ENCODE measurements at regions not wholly inside any gene's neighbourhood (a gene's known extent, or its start where the extent isn't known, plus 50 kb on each side); places are given as distances from the start of the nearest gene placed in this dataset.
A peak's percentile ranks its signal among the peaks of the same experiment; 100 is the strongest.

DNA sequence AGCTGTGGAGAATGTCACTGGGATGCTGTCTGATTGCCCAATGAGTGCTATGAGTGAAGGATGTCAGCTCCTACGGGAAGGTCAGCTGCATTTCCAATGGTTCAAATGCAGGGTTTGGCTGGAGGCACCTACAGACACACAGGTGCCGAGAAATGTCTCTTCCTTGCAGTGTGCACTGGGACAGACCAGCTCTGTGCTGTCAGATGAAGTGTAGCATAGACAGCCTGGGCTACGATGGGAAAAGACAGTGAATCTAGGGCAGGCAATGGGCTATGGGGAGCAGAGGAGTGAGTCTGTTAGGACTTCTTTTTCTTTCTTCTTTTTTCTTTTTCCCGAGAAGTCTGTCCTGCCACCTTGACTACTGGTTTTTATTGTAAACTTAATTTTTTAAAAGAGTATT, 223.1 kb upstream of the EOMES start:
- no peak for DNase-seq

DNA sequence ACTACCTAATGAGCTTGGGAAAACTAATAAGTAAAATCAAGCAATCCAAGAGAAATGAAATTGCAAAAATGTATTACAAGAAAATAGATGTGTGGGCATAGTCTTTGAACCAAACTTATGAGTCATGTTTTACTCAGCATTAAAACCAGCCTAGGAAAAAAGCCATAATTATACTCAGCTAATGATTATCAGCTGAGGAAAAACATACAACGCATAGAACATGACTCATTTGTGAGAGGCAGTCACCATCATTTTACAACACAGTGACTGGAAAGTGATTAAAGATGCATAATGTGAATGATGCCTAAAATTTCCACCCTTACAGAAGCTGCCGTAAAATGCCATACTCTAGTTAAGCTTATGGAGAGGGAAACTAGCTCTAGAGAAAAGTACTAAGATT, 238.0 kb upstream of the EOMES start:
- DNase-seq: no peak

DNA sequence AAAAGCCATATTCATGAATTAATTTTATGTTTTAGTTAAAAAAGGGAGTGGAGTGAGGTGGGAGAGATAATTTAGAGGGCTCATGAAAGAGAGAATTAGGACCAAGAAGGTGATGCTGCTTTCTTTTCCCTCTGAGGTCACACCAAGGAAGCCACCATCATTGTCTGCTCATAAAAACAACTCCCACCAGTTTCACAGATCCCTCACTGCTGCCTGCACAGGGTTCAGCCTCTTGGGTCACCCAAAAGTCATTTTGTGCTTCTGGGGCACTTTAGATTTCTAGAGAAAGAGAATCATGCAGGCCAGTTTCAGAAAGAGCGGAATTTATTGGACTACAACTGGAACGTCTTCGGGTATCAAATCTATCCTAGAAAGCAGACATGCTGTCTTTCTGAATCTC, 241.4 kb upstream of the EOMES start:
- DNase-seq: no peak

DNA sequence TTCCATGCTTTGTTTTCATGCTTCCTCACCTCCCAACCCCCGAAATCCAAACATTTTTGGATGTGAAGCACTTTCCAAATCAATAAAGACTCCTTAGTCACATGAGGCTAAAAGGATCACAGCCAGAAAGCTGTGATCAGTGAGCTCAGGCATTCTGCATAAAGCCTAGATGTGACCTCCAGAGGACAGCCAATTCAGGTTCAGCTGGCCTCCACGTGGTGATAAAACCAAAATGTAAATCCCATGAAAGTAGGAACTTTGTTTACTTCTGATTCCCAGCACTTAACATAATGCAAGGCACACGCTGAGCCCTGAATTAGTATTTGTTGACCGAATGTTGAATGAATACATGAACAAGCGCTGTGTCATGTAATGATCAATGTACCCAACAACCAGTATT, 249.5 kb upstream of the EOMES start:
- DNase-seq: peak; percentile 55

DNA sequence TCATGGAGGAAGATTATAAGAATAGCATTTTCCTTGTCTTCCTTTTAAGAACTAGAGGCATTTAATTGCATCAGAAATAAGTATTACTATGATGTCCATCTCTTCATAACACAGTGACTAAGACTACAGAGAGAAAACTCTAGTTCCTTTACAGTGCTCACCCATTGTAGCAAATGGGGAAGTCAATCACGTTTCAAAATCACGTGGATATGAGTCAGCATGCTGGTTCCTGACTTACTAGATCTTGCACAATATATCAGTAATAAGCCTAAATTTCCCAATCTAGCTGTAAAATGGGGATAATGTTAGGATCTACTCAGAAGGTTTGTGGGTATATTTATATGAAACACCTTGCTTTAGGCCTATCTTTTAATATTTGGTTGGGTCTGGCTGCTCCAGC, 254.8 kb upstream of the EOMES start:
- DNase-seq: no peak

DNA sequence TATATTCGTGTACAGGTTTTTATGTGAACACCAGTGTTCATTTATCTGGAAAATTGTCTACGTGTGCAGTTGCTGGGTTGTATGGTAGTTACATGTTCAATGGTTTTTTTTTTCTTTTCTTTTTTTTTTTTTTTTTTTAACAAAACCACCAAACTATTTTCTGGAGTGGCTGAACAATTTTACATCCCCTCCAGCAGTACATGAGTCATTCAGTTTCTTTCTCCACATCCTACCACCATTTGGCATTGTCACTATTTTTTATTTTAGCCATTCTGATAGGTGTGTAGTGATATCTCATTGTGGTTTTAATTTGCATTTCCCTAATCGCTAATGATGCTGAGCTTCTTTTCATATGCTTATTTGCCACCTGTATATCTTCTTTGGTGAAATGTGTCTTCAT, 256.3 kb upstream of the EOMES start:
- DNase-seq: no peak

DNA sequence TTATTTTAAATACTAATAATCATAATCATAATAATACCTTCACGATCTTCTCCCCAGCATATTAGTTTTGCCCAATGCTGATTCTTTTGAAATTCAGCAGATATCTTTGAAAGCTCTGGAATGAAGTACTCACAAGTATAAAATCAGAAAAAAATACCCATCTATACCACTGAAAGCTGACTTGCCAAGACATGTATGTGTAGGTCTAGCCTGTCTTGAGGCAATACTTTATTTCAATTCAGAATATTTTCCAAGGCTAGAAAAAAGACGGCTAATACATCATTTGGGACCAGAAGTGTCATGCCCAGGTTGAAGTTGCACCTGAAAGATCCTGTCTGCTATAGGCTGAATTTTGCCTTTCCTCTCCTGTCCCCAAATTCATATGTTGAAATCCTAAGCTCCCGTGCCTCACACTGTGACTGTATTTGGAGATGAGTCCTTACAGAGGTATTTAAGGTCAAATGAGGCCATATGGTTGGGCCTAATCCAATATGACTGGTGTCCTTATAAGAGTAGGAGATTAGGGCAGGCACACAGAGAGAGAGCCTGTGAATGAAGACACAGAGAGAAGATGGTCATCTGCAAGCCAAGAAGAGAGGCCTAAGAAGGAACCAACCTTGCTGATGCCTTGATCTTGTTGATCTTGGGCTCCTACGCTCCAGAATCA, 255.9 kb upstream of the CMC1 start:
- no peak for DNase-seq

DNA sequence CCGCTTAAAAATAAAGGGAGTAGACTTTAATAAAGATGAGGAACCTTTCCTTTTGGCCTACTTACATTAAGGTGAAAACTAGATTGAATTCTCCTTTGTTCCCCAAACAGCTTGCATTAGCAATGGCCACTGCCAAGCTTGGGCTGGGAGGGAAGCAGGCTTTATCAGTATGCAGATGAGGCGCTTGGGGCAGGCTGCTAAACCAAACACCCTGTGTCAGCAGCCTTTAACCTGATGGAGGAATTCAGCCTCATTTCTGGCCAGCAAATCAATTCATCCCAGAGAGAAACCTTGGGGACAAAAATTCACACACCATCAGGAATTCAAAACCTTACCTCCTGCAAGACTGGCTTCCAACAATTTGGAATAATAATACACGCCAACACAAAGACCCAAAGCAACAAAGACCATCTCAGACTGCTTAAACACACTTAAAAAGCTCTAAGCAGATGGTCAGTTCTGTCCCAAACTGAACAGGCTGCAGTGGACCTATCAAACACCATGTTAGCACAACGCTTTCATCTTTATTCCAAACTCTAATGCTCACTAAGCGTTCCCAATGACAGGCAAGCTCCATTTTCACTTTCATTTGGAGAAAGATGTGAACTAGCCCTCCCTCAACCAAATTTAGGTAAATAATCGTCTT, 255.1 kb upstream of the CMC1 start:
- no peak for DNase-seq

DNA sequence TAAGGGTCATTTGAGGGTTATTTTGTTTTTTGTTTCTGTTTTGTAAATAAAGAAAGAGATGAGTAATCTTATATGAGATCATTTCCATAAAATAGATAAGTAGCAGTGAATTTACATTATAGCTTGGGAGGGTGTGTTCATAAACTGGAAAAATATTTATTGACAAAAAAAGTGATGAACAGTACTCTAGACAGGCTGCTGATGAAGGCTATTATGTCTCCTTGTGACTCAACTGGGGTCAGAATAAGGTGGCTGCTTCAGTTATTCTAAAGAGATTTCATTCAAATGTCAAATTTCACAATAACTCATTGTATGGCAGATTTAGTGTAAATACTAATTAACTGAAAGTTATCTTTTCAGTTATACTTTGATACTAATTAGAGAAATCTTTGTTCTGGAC, 251.1 kb upstream of the CMC1 start:
- DNase-seq: no peak

DNA sequence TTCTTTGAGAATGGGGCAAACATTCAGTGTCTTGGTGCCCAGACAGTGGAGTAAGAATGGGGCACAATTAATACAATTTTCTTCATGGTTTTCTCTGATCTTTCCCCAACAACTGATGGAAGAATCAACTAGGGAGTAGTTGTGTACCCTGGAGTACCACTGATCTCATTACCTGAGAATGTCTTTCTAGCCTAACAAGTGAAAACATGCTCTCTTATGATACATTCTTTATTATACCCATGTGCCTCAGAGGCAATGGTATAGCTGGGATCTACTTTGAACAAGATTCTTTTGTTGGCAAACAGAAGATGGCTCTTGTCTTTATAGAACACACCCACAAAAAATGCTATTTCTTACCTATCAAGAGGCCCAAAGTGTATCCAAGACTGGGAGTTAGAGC, 250.6 kb upstream of the CMC1 start:
- no peak for DNase-seq

DNA sequence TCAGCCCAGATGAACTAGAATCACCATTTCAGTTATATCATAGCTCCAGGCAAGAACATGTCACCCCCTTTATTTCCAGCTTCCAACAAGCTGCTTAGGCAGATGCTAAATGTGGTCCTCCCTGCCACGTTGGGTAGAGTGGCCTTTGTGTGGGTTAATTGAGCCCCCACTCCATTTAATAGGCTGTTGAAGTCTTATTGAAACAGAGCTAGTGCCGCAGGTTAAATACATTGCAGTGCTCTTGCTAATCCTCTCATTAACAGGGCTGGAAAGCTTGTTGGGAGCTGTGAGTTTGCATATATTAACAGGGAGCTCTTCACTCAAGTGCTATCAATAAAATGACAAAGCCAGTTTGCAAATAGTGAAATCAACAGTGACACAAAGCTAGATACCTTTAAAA, 248.4 kb upstream of the CMC1 start:
- DNase-seq: peak; percentile 87

DNA sequence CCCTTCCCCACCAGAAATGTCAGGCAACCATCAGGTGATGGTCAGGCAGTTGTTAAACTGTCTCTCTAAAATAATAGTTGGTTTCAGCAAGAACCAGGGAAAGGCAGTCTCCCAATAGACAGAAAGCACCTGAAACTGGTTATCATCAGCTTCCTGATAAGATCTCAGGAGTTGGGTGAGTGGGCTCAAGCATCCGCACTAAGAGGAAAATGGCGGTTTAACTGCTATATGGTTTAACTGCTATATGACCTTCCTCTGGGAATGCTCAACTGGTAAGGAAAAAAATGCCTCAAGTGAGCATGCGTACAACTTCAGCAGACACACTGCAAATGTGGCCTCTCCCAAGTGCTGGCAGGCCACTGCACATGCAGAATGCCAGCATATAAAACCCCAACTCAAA, 240.8 kb upstream of the CMC1 start:
- DNase-seq: no peak

DNA sequence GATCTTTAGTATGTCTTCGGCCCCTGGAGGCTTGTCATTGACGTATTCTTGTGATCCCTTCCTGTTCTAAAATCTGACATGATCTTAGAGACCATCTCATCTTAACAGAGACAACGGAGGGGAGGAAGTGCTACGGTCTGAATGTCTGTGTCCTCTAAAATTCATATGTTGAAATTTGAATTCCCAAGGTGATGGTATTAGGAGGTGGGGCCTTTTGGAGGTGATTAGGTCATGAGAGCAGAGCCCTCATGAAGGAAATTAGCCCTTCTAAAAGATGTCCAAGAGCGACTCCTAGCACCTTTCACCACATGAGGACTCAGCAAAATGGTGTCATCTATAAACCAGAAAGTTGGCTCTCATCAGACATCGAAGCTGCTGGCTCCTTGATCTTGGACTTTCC, 233.2 kb upstream of the CMC1 start:
- DNase-seq: no peak

DNA sequence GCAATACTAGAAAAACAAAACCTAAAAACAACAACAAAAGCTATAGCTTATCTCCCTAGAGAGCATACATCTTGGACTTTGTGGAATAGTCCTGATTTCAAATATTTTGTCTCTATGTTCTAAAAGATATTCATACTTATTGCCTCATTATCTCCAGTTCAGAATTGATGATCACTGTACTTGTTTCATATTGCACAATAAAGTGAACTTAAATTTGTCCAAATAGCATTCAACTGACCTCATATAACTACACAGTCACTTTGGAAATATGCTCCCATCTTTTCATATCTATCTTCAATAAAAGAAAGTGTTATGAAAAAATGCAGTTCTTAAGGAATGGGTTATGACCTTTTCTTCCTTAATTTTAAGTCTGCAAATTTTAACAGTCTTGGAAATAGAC, 228.6 kb upstream of the CMC1 start:
- no peak for DNase-seq

DNA sequence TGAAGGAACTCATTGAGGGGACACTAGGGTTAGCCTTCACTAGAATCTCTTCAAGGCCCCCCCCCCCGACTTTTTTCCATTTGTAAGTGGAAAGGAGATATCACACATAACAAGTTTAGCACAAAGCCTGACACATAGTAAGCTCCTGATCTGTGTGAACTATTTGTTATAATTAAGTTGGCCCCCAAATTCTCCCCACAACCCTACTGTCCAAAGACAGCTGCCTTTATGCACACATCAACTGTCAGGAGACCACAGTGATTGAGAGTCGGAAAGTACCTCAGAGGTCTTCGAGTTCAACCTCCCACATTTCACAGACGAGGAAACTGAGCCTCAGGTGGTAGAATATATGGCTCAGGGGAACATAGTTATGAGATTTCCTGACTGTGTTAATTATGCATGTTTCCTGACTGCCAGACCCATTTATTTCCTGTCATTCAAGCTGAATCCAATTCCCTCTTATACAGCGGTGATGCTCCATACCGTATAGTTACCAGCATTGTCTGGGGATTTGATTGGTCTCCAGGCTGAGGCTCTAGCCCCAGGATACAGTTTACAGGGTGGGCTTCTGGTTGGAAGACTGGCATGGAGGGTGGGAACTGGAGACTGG, 227.4 kb upstream of the CMC1 start:
- no peak for DNase-seq

DNA sequence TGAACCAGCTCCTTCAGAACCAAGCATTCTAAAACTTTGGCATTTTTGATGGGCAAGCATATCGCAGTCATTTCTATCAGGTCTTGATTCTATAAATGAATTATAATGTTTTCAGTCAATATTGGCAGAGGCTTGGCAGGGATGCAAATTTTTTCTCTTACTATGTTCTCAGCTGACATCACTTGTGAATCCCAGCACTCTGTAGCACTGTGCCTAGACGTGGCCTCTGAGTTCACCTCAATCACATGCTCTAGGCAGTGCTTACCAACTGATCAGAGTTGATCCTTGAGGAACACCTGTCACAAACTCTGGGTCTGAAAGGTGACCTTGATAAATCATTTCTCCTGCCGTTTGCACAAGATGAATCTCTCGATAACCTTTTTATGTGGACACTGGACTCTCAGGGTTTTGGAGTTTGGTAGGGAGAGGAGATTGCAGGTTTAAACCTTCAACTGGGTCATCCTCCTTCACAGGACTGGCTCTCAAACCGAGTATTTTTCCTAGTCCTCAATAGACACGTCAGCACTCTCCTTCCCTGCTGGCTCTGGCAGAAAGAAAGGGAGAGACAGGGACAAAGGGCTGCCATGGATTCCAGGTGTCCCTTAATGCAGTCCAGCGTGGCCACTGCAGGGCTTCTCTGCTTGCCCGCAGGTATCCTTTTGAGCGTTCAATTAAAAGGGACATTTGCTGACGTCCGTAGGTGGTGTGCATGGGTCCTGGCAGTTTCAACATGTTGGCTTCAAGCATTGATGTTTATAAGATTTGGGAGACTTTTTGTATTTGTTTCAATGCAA, 222.3 kb upstream of the CMC1 start:
- no peak for DNase-seq

DNA sequence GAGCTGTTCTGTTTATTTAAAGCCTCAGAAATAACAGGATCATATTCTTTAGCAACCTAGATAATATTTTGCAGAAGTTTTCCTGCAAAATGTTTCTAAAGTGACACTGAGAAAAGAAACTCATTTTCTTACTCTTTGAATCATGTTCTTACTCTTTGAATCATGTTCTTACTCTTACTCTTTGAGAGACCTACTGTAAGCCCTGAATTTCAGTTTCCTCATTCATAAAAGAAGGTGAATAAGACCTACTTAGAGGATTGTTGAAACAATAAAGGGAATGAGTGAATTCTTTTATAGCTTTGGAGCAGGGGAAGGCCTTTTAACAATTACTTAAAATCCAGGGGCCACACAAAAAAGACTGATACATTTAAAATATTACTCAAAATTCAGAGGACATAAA, 221.7 kb upstream of the CMC1 start:
- DNase-seq: no peak

DNA sequence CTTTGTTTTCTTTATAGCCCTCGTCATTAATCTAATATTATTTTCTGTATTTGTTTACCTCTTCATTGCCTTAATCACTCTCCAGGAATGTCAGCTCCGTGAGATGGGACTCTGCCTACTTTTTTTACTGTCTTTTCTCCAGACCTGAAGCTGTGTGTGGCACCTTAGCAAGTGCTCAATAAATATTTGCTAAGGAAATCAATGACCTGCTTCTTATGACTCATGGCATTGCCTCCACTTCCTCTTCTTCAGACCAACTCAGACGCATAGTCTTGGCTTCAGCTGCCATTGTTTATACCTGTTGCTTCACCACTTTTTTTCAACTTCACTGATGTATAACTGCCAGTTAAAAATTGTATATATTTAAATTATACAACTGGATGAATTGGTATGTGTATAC, 218.5 kb upstream of the CMC1 start:
- no peak for DNase-seq

DNA sequence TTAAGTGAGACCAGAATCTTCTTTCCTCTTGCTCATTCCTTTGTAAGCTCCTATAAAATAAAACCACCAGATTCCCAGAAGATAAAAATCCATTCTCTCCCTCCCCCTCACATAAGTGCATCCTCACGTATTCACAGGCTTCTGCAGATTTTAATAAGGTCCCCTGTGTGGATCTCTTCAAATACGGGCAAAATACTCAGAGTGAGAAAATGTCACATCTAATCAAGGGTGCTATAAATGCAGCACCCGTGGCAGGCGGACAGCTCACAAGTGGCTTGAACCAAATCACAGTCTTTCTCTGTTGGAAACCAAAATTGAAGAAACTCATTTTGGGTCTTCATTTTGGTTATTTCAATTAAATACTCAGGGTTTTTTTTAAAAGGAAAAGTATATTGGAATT, 212.9 kb upstream of the CMC1 start:
- DNase-seq: no peak

DNA sequence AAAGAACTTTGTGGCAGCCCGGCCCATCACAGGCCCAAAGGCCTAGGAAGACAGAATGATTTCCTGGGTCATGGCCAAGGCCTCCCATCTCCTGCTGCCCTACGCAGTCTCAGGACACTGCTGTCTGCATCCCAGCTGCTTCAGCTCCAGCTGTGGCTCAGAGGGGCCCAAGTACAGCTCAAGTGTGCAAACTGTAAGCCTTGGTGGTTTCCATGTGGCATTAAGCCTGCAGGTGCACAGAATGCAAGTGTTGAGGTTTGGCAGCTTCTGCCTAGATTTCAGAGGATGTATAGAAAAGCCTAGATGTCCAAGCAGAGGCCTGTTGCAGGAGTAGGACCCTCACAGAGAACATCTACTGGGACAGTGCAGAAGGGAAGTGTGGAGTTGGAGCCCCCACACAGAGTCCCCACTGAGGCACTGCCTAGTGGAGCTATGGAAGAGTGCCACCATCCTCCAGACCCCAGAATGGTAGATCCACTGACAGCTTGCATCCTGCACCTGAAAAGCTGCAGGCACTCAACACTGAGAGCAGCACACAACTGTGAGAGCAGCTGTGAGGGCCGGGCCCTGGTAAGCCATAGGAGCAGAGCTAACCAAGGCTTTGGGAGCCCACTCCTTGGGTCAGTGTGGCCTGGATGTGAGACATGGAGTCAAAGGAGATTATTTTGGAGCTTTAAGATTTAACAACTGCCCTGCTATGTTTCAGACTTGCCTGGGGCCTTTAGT, 208.2 kb upstream of the CMC1 start:
- DNase-seq: no peak

DNA sequence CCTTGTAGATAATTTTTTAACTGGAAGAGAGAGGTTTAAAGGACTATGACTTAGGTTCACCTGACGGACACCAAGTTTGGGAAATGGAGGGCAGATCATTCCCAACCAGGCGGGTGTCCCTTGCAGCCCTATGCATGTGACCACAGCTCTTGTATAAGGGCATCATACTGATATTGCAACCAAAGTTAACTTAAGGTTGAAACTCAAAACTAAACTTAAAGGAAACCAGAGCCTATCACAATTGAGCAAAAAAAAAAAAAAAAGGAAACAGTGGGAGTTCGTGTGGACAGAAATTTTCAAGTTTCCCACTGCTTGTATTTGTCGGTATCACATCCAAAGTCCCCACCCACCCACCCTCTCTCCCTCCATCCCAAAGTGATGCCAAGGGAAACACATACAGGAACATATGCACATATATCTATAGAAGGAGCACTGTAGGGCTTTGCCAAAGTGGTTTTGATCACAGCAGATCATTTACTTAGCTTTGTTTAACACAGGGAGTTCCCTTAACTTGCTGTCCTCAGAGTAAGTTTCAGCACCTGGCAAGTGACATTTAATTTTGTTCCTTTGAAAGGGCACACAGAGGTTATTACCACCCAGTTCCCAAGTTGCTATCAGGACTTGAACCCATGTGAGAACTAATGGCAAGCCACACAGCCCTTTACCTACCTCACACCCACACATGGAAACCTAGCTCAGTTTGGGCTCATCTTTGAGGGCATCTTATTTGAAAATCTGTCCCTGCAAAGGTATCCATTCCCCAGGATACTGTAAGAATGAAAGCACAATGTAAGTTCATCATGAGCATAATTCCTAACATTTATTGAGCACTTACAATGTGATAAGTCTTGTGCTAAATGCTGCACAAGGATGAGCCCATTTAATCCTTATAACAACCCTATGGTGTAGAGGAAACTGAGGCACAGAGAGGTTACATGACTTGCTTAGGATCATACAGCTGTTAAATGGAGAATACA, 204.5 kb upstream of the CMC1 start:
- no peak for DNase-seq

DNA sequence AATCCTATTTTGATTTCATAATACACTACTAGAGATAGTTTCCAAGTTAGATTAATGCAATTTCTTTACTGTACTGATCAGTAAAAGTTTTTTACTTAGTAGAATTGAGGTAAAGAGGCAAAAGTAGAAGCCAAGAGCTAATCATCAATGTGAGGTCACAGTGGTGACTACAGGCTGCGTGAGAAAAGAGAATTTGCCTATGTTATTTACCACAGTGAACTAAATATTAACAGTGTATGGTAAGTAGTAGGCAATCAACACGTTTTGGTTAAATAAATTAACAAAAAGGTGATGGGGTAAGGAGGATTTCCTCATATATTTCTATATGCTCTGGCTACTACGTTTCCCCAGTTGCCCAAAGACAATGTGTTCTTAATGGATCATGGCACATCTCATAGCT, 202.2 kb upstream of the CMC1 start:
- no peak for DNase-seq

All from NCI-H774 (cell line).